ENCODE measurements at regions not wholly inside any gene's neighbourhood (a gene's known extent, or its start where the extent isn't known, plus 50 kb on each side); places are given as distances from the start of the nearest gene placed in this dataset.

DNA sequence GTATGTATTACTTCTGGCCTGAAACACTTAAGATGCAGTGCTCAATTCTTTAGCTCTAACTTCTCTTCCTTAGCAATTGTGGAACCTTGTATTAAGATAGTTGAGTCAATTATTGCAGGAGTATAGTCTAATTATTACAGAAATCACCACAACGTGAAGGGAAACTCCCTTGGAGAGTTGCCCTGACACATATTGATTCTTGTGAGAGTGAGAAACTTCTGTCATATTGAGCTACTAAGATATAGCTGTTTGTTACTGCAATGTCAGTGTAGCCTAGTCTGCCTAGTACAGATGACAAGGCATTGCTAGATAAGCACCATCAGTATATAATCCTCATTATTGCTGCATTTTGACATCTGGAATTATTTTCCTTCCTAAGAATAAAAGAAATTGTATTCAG lies 82.7 kb upstream of the TEX13C start:
- TF ChIP-seq, protein P1, sequence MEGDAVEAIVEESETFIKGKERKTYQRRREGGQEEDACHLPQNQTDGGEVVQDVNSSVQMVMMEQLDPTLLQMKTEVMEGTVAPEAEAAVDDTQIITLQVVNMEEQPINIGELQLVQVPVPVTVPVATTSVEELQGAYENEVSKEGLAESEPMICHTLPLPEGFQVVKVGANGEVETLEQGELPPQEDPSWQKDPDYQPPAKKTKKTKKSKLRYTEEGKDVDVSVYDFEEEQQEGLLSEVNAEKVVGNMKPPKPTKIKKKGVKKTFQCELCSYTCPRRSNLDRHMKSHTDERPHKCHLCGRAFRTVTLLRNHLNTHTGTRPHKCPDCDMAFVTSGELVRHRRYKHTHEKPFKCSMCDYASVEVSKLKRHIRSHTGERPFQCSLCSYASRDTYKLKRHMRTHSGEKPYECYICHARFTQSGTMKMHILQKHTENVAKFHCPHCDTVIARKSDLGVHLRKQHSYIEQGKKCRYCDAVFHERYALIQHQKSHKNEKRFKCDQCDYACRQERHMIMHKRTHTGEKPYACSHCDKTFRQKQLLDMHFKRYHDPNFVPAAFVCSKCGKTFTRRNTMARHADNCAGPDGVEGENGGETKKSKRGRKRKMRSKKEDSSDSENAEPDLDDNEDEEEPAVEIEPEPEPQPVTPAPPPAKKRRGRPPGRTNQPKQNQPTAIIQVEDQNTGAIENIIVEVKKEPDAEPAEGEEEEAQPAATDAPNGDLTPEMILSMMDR (IDR thresholded peaks at IDR 0.05), result no peak
- TF ChIP-seq POLR2A (IDR thresholded peaks at IDR 0.05), result no peak

Data from esophagus squamous epithelium (tissue), 4 donors.